DMS 273 treated with DMSO at 0.1 percent for 48 hours (cell line): ENCODE measurements at regions not wholly inside any gene's neighbourhood (a gene's known extent, or its start where the extent isn't known, plus 50 kb on each side); places are given as distances from the start of the nearest gene placed in this dataset.
A peak's percentile ranks its signal among the peaks of the same experiment; 100 is the strongest.

ENCODE experiments used
- DNase-seq: peaks from one replicate; lab custom pipeline; 2025; lab: John Stamatoyannopoulos, UW

- DNase-seq = no peak
Measured at GRCh38 chr14:85221832-85222231, 308.1 kb upstream of the FLRT2 start.

DNA sequence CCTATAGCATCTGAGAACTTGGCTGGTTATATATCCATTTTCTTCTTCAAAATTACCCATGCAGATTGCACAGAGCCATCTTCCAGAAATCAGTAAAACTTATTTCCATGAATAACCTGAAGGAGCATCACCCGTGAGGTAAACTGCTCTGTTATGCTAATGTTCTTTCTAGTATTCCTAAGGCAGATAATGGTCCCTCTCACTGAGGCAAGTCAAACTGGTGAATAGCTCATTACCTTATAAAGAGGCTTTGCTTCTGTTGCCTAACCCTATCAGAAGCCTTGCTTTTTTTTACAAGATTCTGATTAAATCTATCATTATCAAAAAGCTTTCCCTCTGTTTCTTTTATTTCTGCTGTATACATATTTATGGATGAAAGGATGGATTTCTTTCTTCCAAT lies 307.6 kb upstream of the FLRT2 start:
- no peak for DNase-seq

DNA sequence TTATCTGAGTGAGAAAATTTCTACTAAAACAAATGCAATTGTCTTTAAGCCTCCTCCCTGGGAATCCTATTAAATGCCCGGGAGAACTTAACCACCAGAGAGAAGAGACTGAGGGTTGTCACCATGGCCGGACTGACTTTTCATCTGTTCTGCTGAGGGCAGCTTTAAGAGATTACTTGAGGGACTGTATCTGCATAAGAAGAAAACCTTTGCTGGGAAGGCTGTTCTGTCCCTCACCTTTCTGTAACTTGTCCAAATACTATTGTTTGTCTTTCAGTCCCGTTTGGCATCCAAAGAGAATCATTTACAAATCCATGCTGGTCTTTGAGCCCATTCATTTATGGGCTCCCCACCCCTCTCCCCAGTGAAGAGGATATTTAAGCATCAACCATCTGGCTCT lies 306.3 kb upstream of the FLRT2 start:
- DNase-seq = no peak

- no peak for DNase-seq
Measured at GRCh38 chr14:85224241-85224640, 305.7 kb upstream of the FLRT2 start.

GRCh38 chr14:85233756-85234155 lies 296.2 kb upstream of the FLRT2 start:
- no peak for DNase-seq

DNA sequence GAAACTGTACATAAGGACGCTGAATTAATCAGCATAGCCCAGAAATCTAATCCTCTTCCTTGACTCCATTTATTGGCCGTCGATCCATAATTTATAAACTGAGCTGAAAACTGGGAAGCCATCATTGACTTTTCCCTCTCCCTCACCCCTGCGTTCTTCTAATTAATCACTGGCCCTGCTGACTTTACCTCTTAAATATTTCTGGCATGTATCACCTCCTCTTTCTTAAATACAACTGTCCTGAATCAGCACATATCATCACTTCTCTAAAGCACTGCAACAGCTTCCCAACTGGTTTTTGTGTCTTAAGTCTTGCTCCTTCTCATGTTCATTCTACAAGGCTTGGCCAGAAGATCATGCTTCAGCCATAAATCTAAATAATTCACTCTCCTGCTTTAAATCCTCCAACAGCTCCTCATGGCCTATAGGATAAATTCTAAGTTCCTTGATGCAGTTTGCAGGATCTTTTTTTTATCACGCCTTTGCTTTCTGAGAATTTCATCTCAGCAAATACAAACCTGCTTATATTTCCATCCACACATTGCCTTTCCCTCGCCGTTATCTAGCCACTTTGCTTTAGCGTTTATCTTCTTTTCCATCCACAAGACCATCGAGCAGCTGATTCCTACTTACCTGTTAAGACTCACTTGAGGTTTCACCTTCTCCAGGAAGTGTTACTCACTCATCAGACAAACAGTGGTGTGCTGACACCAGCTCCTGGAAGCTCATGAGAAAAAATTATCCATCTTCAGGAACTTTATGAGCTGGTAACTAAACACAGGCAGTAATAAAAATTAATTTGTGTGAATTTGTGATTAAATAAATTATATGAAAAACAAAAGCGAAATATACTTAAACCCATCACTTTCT lies 295.6 kb upstream of the FLRT2 start:
- DNase-seq = no peak

DNA sequence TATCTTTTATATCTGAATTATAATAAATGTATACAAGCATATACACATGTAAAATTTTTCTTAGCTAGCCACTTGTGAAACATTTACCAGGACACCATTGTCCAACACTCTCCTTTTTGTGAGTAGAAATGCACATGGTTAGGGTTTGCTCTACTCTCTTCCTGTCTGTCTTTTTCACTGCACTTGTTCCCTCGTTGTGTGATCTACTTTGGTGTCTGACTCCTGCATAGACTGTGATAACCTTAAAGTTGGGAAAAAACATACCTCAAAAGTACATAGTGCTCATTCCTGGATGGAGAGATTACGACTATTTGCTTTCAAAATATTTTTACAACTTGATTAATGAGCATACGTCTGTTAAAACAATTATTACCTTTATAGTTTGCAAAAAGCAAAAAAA lies 294.1 kb upstream of the FLRT2 start:
- no peak for DNase-seq

DNA sequence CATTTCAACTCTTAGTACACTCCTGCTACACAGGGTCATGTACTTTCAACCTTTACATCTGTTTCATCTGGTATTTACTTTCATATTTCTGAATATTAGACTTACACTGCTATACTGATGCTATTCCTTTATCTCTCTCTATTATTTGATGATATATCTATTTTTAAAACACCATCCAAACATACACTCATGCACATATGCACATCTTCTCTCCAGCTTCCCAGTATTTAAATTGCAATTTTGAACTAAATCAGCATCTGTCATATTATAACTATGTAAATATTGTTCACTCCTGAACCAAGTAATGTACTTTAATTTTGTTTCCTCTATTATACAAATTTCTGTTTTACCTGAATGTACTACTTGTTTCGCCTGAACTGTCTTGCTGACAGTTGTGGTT lies 293.6 kb upstream of the FLRT2 start:
- no peak for DNase-seq

GRCh38 chr14:85239791-85240190 lies 290.2 kb upstream of the FLRT2 start:
- no peak for DNase-seq

GRCh38 chr14:85241022-85241855 lies 288.7 kb upstream of the FLRT2 start:
- DNase-seq = no peak

DNA sequence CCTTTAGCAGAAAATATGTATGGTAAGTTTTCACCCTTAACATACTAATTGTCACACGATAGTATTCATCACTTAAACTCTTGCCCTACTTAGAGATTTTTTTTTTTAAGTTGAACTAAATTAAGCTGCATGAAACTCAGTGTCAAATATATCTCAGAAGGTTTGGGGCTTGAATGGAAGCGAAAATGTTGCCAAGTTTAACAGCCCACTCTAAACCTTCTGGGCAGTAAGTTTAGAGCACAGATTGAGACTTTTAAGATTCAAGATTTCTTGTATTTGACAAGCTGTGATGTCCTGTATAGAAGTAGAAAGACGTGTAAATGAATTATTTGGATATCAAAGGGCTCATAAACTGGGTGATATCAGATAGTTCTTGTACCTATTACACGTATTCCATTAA lies 287.3 kb upstream of the FLRT2 start:
- no peak for DNase-seq

- no peak for DNase-seq
Measured at GRCh38 chr14:85243321-85243720, 286.6 kb upstream of the FLRT2 start.

DNA sequence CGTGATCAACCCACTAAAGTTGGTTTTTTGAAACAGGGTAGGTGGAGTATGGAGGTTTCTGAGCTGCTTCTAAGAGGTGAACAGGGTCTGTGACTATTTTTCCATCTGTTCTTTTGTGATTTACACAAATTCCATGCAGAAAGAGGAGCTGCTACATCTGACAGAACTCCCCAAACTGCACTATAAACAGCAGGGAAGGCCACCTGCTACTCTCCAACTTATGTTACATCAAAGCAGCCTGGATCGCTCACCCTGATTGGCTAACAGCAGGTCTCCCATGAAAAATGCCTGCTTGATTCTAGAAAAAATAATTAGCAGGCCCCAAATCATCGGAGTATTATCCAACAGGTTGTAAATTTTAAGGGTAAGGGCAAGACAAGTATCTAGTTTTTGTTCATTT lies 282.9 kb upstream of the FLRT2 start:
- DNase-seq = peak; percentile 6

GRCh38 chr14:85248881-85249635 lies 280.9 kb upstream of the FLRT2 start:
- no peak for DNase-seq

- no peak for DNase-seq
Measured at GRCh38 chr14:85250414-85251189, 279.3 kb upstream of the FLRT2 start.

DNA sequence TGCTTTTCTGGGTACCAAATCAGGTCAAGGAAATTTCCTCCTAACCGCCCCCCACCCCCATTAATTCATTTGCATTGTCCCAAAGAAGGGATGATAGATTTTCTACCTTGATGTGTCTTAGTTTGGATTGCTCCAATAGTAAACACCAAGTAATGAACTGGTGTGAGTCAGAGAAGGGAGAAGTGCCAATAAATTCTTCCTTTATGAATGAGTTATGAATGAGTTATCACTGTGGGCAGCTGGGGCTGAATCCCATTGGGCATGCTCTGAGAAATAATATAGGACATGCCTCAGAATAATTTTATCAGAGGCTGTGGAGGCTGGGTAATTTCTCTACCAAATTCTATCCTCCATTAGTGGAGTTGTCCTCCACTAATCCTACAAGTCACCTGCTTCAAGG lies 277.9 kb upstream of the FLRT2 start:
- no peak for DNase-seq

GRCh38 chr14:85254711-85255110 lies 275.2 kb upstream of the FLRT2 start:
- DNase-seq = no peak

DNA sequence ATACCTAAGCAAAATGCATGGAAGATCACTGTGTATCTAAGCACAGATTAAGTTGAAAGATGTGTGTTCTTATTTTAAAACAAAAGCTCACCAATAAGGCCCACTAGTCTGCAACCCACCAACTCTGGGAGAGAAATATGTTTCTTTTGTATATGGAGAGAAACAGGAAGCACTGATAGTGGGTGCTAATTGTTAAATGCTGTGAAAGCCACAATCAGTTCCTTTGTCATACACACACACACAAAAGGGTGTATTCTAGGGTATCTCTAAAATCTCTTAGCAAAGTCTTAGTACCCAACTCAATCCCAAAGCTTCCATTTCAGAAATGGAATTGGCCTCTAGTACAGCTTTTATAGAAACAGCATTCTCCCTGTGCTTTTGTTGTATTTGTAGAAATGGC lies 272.7 kb upstream of the FLRT2 start:
- no peak for DNase-seq

DNA sequence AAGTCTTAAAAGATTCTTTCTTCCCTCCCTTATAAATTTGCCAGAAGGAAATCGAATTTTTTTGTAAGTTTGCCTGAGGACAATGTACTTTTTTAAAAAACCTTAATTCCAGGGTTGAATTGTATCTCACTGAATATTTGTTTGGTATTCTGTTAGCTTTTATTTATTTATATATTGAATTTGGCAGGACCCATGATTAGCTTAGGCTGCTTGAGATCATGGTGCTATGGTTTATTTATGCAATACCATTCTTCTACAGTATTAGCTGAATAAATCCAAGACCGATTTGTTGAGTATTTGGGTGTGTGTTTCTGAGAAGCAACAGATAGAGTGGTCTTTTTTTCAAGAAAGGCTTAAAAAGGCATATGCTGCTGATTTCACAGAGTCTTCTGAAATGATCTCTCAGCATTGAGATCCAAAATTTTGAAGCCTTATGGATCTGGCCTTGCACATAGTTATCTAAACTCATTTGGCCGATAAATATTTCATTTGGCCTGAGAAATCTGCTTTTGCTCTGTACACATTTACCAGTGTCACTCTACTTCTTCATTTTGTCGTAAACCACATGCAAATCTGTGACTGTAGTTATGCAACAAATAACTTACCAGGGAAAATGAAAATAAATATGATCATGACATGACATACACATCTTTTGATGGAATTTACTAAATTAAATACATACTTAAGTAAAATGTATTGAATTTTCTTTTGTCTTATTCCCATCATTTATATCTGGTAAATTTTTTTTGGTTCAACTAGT lies 265.8 kb upstream of the FLRT2 start:
- DNase-seq = no peak

DNA sequence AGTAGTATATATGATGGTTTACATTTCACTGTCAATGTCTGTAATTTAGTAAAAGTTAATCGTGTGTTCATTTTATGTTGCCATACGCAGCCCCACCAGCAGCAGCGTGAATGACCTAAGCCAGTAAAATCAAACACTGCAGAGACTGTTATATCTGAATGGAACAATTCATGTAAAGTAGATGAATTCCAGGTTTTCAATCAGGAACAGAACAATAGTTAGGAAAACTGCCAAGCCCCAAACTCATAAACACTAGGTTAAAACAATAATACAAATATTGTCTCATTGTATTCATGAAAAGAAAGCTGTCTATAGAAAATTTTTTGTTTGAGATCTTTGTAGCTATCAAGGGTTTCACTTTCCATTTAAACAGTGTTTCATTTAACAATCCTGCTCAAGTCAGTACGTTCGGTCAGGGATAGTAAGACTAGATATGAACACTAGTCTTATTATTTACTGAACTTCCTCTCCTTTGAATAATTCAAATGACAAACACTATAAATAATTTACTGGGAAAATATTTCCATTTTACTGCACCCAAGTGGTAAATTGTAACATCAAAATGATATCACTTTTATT lies 256.8 kb upstream of the FLRT2 start:
- DNase-seq = no peak

GRCh38 chr14:85273952-85274351 lies 256.0 kb upstream of the FLRT2 start:
- no peak for DNase-seq
